ENCODE measurements at regions not wholly inside any gene's neighbourhood (a gene's known extent, or its start where the extent isn't known, plus 50 kb on each side); places are given as distances from the start of the nearest gene placed in this dataset.

DNA sequence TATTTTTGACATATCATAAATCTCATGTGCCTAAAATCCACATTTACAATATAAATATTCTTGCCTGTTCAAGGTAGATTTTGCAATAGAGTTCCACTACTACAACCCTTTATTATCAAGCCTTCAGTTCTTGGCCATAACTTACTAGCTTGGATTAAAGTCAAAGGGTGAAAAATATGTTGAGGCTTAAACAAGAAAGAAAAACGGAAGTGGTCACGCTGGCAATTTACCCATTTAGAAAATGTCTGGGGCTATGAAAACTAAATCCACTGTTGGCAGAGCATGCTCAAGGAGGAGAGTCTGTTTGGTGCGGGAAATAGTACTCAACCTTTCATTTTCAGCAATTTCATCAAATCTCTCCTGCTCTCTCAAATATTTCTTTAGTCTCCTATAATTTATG lies 209.8 kb upstream of the RHOBTB1 start:
- TF ChIP-seq POLR2A (IDR thresholded peaks at IDR 0.05), result no peak
- no peaks in the 10 kb centered on the region for H3K4me1 ChIP-seq
- WGBS, 2 donors, result 92 to 97% methylated on average over 3 of the region's 3 CpGs
- no peak for DNase-seq
- no peaks in the 10 kb centered on the region for H3K9me3 ChIP-seq
- intact Hi-C loops (cut with DNase I; ENCODE audit: low total_unique reads), result no loop called here
- no peak overlapping the region for H3K4me3 ChIP-seq
- H3K36me3 ChIP-seq (ENCODE audit: low read depth, missing control alignments), result no peaks in the 10 kb centered on the region
- no peaks in the 10 kb centered on the region for H3K27me3 ChIP-seq
- H3K27ac ChIP-seq, result no peak overlapping the region

GRCh38 chr10:61151059-61151458 lies 207.1 kb upstream of the RHOBTB1 start:
- WGBS, 2 donors, result 96 to 100% methylated on average over 1 of the region's 1 CpG
- Histone ChIP-seq H3K4me1 (no peaks in the 10 kb centered on the region), H3K9me3 (no peaks in the 10 kb centered on the region), H3K27ac (no peak overlapping the region), H3K36me3 (ENCODE audit: low read depth, missing control alignments) (no peaks in the 10 kb centered on the region), H3K27me3 (no peaks in the 10 kb centered on the region), H3K4me3 (no peak overlapping the region)
- intact Hi-C loops (cut with DNase I; ENCODE audit: low total_unique reads), result no loop called here
- TF ChIP-seq POLR2A (IDR thresholded peaks at IDR 0.05), result no peak
- TF ChIP-seq CTCF (IDR thresholded peaks at IDR 0.05), result no peak
- DNase-seq, result no peak

DNA sequence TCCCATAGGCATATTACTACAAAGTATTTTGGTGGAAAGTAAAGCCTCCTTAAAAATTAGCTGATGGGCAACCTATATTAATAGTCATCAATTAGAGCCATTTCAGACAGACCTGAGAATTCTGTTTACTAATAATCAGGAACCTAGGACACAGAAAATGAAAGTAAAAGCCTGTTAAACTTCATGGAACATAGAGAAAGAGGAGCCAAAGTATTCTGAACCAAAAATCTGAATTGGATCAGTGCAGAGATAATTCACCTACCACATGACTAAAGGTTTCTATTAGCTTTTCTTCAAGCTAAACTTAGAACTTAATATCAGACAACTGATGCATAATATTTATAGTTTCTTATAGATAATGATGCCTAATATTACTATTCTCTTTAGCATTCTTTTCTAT lies 204.5 kb upstream of the RHOBTB1 start:
- intact Hi-C loops (cut with DNase I; ENCODE audit: low total_unique reads), result no loop called here
- TF ChIP-seq CTCF (IDR thresholded peaks at IDR 0.05) (no peak), POLR2A (IDR thresholded peaks at IDR 0.05) (no peak)
- Histone ChIP-seq H3K27ac (no peak overlapping the region), H3K9me3 (no peaks in the 10 kb centered on the region), H3K36me3 (ENCODE audit: low read depth, missing control alignments) (no peaks in the 10 kb centered on the region), H3K4me1 (no peaks in the 10 kb centered on the region), H3K4me3 (no peak overlapping the region), H3K27me3 (no peaks in the 10 kb centered on the region)
- DNase-seq, result no peak

GRCh38 chr10:61142987-61143386 lies 199.0 kb upstream of the RHOBTB1 start:
- 89 to 98% methylated on average over 1 of the region's 1 CpG for WGBS, 2 donors
- H3K27me3 ChIP-seq, result no peaks in the 10 kb centered on the region
- no peaks in the 10 kb centered on the region for H3K4me1 ChIP-seq
- no peak overlapping the region for H3K4me3 ChIP-seq
- intact Hi-C loops (cut with DNase I; ENCODE audit: low total_unique reads), result no loop called here
- no peaks in the 10 kb centered on the region for H3K9me3 ChIP-seq
- no peak overlapping the region for H3K27ac ChIP-seq
- no peak for DNase-seq
- TF ChIP-seq CTCF (IDR thresholded peaks at IDR 0.05) (peak in 1 of 3 experiments; percentile 10), POLR2A (IDR thresholded peaks at IDR 0.05) (no peak)
- no peaks in the 10 kb centered on the region for H3K36me3 ChIP-seq (ENCODE audit: low read depth, missing control alignments)

DNA sequence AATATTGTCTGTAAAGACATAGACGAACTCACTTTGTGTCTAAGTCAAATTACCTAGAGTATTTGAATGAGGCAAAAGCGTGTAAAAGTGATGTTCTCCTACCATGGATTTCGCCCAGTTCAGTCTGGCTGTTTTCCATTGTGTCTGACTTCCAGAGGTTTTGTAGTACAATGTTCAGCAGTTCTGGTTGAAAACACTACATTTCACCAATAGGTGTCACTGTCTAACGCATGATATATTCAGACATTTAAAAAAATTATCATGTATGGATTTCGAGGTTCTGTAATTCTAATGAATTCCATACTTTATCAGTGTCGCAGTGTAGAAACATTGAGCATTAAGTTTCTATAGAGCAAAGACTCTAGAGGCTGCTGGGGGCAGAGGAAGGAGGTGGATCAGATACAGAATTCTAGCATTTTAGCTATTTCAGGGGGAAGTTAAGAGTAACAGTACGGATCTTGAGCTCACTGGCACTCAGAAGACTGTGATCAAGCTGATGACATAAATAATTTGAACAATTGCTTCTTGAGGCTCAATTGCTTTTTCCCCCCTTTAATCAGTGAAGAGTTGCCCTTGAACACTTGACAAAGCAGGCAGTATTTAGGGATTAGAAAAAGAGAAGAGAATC lies 196.9 kb upstream of the RHOBTB1 start:
- Histone ChIP-seq H3K9me3 (no peaks in the 10 kb centered on the region), H3K27me3 (no peaks in the 10 kb centered on the region), H3K4me1 (no peaks in the 10 kb centered on the region), H3K36me3 (ENCODE audit: low read depth, missing control alignments) (no peaks in the 10 kb centered on the region), H3K4me3 (no peak overlapping the region), H3K27ac (no peak overlapping the region)
- WGBS, 2 donors, result 32 to 40% methylated on average over 7 of the region's 7 CpGs
- TF ChIP-seq POLR2A (IDR thresholded peaks at IDR 0.05) (no peak), CTCF (IDR thresholded peaks at IDR 0.05) (peak; percentile 65 to 69 (median 65))
- DNase-seq, result peak; percentile 69
- intact Hi-C loops (cut with DNase I; ENCODE audit: low total_unique reads), result no loop called here

Measured in testis (tissue), 2 donors.